Thoracic aorta (tissue), 2 donors: ENCODE measurements at regions not wholly inside any gene's neighbourhood (a gene's known extent, or its start where the extent isn't known, plus 50 kb on each side); places are given as distances from the start of the nearest gene placed in this dataset.

Source experiments
- ATAC-seq: fragments of 150-250 bp; one replicate; pipeline ENCODE4 v1.8.0; 2017; ENCODE audit warnings: low read depth; ENCODE audit not compliant: insufficient number of reproducible peaks, low FRiP score
- DNase-seq: peaks from one replicate; pipeline ENCODE4 v3.0.0-alpha.2; 2020; ENCODE audit warnings: low spot score
- H3K27ac ChIP-seq, 2 donors: fragments of 200-600 bp; sonication (generic); 1 replicate in 1 of 2; 2 replicates in 1 of 2; pipeline ENCODE4 v1.5.1; 2016; ENCODE audit warnings: mild to moderate bottlenecking in 2 of 2, moderate library complexity in 2 of 2
- H3K27me3 ChIP-seq: fragments of 200-600 bp; sonication (generic); replicated peaks from 2 replicates; pipeline ENCODE4 v1.6.0; 2016; ENCODE audit warnings: mild to moderate bottlenecking; ENCODE audit not compliant: insufficient read depth
- H3K36me3 ChIP-seq: fragments of 200-600 bp; sonication (generic); one replicate; pipeline ENCODE4 v1.5.1; 2016
- H3K4me1 ChIP-seq, 2 donors: fragments of 200-600 bp; sonication (generic); 1 replicate in 1 of 2; 2 replicates in 1 of 2; pipeline versions ENCODE4 v1.5.1 to v1.6.0; 2016; ENCODE audit warnings: low read depth in 2 of 2, mild to moderate bottlenecking in 1 of 2; ENCODE audit not compliant: control insufficient read depth in 1 of 2
- H3K4me3 ChIP-seq: fragments of 200-600 bp; sonication (generic); 2 replicates; pipeline ENCODE4 v1.5.1; 2016; ENCODE audit warnings: mild to moderate bottlenecking
- H3K9me3 ChIP-seq: fragments of 200-600 bp; sonication (generic); 2 replicates; pipeline ENCODE4 v1.5.1; 2016
- TF ChIP-seq, protein P1 (sequence below): fragments of 200-600 bp; sonication (generic); IDR thresholded peaks from one replicate; pipeline ENCODE4 v1.5.1; 2019; ENCODE audit warnings: antibody characterized with exemption

DNA sequence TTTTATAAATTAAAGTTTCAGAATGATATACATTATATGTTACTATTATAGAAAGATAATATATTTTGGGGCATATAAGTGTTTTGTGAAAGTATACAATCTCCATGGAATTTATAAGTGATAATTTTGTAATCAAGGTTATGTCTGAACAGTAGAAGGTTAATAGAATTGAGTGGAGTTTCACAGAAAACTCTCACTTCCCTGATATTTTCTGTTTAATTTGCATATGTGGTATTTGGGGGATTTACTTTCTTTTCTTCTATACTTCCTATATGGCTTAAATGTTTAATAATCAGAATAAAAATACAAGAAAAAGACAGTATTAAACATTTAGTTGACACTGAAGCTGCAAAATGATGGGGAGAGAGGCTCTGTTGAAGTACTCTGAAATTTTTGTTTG lies 848.5 kb downstream of the DACH1 start:
- no peak overlapping the region for H3K4me3 ChIP-seq
- no peak for DNase-seq
- no peaks in the 10 kb centered on the region for H3K36me3 ChIP-seq
- ATAC-seq = no peak
- TF ChIP-seq, protein P1, sequence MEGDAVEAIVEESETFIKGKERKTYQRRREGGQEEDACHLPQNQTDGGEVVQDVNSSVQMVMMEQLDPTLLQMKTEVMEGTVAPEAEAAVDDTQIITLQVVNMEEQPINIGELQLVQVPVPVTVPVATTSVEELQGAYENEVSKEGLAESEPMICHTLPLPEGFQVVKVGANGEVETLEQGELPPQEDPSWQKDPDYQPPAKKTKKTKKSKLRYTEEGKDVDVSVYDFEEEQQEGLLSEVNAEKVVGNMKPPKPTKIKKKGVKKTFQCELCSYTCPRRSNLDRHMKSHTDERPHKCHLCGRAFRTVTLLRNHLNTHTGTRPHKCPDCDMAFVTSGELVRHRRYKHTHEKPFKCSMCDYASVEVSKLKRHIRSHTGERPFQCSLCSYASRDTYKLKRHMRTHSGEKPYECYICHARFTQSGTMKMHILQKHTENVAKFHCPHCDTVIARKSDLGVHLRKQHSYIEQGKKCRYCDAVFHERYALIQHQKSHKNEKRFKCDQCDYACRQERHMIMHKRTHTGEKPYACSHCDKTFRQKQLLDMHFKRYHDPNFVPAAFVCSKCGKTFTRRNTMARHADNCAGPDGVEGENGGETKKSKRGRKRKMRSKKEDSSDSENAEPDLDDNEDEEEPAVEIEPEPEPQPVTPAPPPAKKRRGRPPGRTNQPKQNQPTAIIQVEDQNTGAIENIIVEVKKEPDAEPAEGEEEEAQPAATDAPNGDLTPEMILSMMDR = no peak
- no peaks in the 10 kb centered on the region for H3K27me3 ChIP-seq
- no peak overlapping the region for H3K27ac ChIP-seq
- no peaks in the 10 kb centered on the region for H3K9me3 ChIP-seq
- H3K4me1 ChIP-seq = no peaks in the 10 kb centered on the region

DNA sequence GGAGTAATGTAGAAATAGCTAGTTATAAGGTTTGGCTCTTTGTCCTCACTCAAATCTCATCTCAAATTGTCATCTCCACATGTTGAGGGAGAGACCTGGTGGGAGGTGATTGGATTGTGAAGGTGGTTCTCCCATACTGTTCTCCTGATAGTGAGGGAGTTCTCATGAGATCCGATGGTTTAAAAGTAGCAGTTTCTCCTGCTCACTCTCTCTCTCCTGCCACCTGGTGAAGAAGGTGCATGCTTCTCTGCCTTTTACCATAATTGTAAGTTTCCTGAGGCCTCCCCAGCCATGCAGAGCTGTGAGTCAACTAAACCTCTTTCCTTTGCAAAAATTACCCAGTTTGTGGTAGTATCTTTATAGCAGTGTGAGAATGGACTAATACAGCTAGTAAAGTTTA lies 849.4 kb downstream of the DACH1 start:
- TF ChIP-seq, protein P1 = no peak
- ATAC-seq (no peak), DNase-seq (no peak)
- Histone ChIP-seq H3K36me3 (no peaks in the 10 kb centered on the region), H3K4me3 (no peak overlapping the region), H3K9me3 (no peaks in the 10 kb centered on the region), H3K27me3 (no peaks in the 10 kb centered on the region), H3K27ac (no peak overlapping the region), H3K4me1 (no peaks in the 10 kb centered on the region)

DNA sequence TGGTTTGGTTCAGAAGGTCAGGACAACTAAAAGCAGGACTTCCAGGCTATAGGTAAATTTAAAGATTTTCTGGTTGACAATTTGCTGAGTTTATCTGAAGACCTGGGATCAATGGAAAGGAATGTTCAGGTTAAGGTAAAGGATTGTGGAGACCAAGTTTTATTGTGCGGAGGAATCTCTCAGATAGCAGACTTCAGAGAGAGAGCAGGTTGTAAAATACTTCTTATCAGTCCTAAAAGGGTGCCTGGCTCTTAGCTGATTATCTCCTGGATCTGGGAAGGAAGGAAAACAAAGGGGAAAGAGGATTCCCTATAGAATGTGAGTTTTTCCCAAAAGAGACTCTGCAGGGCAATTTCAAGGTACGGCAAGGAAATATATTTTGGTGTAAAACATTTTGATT lies 851.5 kb downstream of the DACH1 start:
- no peak for ATAC-seq
- TF ChIP-seq, protein P1 = no peak
- DNase-seq = no peak
- Histone ChIP-seq H3K27ac (no peak overlapping the region), H3K4me3 (no peak overlapping the region), H3K4me1 (no peaks in the 10 kb centered on the region), H3K27me3 (no peaks in the 10 kb centered on the region), H3K36me3 (no peaks in the 10 kb centered on the region), H3K9me3 (no peaks in the 10 kb centered on the region)

DNA sequence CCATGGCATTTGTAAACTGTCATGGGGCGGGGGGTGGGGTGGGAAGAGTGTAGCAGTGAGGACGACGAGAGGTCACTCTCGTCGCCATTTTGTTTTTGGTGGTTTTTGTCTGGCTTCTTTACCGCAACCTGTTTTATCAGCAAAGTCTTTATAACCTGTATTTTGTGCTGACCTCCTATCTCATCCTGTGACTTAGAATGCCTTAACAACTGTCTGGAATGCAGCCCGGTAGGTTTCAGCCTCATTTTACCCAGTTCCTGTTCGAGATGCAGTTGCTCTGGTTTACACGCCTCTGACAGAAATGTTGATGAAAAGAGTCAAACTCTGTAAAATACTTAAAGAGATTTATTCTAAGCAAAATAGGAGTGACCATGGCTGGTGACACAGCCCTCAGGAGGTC lies 852.0 kb downstream of the DACH1 start:
- Histone ChIP-seq H3K9me3 (no peaks in the 10 kb centered on the region), H3K4me3 (no peak overlapping the region), H3K27ac (no peak overlapping the region), H3K27me3 (no peaks in the 10 kb centered on the region), H3K4me1 (no peaks in the 10 kb centered on the region), H3K36me3 (no peaks in the 10 kb centered on the region)
- TF ChIP-seq, protein P1 = no peak
- DNase-seq = no peak
- no peak for ATAC-seq

DNA sequence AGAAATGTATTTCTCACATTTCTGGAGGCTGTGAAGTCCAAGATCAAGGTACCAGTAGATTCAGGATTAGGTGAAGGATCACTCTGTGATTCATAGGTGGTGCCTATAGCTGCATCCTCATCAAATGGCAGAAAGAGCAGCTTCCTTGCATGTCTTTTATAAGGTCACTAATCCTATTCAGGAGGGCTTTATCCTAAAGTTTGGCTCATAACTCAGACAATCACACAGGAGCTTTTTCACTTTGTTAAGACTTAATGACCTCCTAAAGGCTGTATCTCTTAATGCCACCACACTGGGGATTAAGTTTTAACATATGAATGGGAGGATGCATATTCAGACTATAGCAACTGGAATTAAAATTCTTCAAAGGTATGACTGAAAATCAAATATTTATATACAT lies 861.1 kb downstream of the DACH1 start:
- no peak overlapping the region for H3K27ac ChIP-seq
- TF ChIP-seq, protein P1 = no peak
- no peaks in the 10 kb centered on the region for H3K27me3 ChIP-seq
- H3K9me3 ChIP-seq = no peaks in the 10 kb centered on the region
- ATAC-seq = no peak
- no peaks in the 10 kb centered on the region for H3K4me1 ChIP-seq
- no peak overlapping the region for H3K4me3 ChIP-seq
- no peaks in the 10 kb centered on the region for H3K36me3 ChIP-seq
- no peak for DNase-seq
